ENCODE measurements at regions not wholly inside any gene's neighbourhood (a gene's known extent, or its start where the extent isn't known, plus 50 kb on each side); places are given as distances from the start of the nearest gene placed in this dataset.

GRCh38 chr4:45453258-45453853 is 670.5 kb downstream of the GABRG1 start (continued):
- TF ChIP-seq PBX3 (CRISPR knock-in tag; IDR thresholded peaks at IDR 0.05; ENCODE audit: borderline replicate concordance) (no peak), ZNF367 (CRISPR knock-in tag; IDR thresholded peaks at IDR 0.05; ENCODE audit: borderline replicate concordance) (no peak), HOXA3 (CRISPR knock-in tag; IDR thresholded peaks at IDR 0.05) (no peak), FOXO1 (CRISPR knock-in tag; IDR thresholded peaks at IDR 0.05) (no peak), FOXA1 (IDR thresholded peaks at IDR 0.05) (no peak), FOXA1 (CRISPR knock-in tag; IDR thresholded peaks at IDR 0.05) (0 out of 2 replicates have a peak, but pooled peaks have one; percentile 8), FOXP4 (CRISPR knock-in tag; IDR thresholded peaks at IDR 0.05) (no peak), KLF12 (CRISPR knock-in tag; IDR thresholded peaks at IDR 0.05; ENCODE audit: borderline replicate concordance) (no peak), ZFP36 (IDR thresholded peaks at IDR 0.05; ENCODE audit: borderline replicate concordance, low read depth, low read length, partially characterized antibody) (no peak), RBM39 (IDR thresholded peaks at IDR 0.05; ENCODE audit: low read depth, low read length, poor library complexity, severe bottlenecking) (no peak)
- TF ChIP-seq, protein P1, sequence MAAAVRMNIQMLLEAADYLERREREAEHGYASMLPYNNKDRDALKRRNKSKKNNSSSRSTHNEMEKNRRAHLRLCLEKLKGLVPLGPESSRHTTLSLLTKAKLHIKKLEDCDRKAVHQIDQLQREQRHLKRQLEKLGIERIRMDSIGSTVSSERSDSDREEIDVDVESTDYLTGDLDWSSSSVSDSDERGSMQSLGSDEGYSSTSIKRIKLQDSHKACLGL (CRISPR knock-in tag; IDR thresholded peaks at IDR 0.05), result no peak

Measured in HepG2 (cell line).